Urothelium cell line (cell line): ENCODE measurements at regions not wholly inside any gene's neighbourhood (a gene's known extent, or its start where the extent isn't known, plus 50 kb on each side); places are given as distances from the start of the nearest gene placed in this dataset.
"Not testable (repeated sequence)": the region's sequence is repeated elsewhere in the genome, so short reads cannot be mapped to it uniquely, and the experiment has no call there.

Experiments used
- DNase-seq: peaks from one replicate; pipeline ENCODE4 v3.0.0; 2011; ENCODE audit warnings: low spot score, mixed read lengths
- FAIRE-seq: peaks from 2 replicates; lab custom pipeline; 2011; peaks lifted over from hg19 to GRCh38; lab: Jason Lieb, UNC

DNA sequence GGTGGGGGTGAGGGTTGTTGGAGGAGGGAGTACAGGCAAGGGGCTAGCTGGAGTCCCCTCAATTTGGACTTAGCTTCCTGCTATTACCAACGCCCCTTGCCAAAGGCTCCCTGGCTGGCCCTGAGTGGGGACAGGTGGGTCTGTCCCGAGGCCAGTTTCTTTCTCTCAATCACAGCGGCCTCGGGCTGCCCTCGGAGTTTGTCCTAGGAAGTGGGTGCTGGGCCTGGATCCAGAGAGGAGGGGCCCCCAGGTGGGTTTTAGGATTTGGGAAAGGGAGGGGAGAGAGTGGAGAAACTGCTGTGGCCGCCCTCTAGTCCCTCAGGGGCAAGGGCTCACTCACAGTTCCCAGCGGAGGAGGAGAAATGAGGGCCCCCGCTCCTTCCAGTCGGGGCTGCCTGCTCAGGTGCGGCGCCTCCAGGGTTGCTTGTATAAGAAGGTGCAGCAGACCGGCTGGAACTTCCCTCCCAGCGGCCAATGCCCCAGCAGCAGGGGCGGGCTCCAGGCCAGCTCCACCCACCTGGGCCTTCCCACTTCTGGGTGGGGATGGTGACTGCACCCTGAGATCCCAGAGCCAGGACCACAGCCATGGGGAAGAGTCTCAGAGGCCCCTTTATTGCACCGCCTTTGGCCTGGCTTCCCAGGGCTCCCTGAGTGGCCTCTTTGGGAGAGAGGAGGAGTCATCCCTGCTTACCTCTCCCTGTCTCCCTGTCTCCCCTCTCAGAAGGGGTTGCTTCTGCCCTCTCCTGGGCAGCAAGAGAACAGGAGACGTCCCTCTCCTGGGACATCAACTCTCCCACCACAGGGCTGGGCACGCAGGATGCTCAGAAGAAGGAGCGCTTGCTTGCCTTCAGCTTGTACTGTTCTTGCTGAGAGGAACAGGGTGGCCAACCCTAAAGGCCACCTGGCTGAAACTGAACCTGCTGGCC is 112.0 kb upstream of the SMURF2 start:
- FAIRE-seq (no peak), DNase-seq (peak; percentile 75)

GRCh38 chr17:64773386-64773835 is 111.3 kb upstream of the SMURF2 start:
- no peak for FAIRE-seq
- no peak for DNase-seq

DNA sequence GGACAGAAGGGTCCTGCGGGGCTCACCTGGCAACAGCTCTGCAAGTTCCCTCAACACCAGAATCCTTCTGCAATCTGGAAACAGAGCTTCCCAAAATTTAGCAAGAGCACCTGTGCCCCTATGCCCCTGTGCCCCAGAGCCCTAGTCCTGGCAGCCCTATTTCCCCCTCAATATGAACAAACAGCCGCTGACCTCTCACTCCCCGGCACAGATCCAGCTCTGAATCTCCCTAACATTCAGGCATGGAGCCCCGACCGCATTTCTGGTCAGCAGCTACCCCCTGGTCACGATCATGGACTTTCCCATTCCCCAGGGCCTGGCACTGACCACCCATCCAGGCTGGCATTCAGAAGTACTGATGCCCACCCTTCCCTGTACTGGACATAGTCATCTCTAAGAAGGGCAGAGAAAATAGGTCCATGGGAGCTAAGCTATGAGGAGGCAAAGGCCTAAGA is 110.8 kb upstream of the SMURF2 start:
- FAIRE-seq (no peak), DNase-seq (no peak)

DNA sequence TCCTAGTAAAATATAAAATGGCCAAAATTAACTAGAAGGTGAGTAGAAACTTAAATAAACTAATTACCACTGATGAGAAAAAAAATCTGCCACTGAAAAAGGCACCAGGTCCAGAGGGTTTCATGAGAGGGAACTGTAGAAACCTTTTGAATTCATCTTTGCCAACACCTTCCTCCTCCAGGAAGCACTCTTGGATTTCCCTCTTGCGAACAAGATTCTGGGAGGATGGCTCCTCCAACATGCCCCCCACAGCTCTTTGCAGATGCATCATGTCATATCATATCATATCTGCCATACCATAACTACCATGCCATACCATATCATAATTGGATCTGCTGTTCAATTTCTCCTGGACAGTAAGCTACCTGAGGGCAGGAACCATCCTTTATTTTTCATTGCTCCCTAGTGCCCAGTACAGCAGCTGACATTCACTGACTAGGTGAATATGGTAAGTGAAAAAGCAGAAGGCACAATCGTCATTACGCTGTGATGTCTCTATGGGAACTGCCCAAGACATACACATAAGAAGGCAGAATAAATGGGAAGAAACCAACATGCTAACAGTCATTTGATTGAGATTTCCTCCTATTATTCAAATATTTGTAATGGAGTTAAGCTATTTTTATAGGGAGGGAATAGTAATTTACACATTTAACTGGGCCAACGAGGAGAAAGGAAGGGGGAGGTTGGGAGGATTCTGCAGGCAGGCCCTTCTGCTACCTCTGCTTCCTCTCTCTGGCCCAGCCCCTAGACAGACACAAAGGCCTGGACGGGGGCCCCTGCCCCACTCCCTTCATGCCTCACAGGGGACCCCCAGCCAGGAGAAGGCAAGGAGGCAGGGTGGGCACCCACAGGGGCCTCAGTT is 110.1 kb upstream of the SMURF2 start:
- DNase-seq (no peak), FAIRE-seq (no peak)

- DNase-seq (no peak), FAIRE-seq (no peak)
Measured at GRCh38 chr17:64769712-64770111, 107.6 kb upstream of the SMURF2 start.

DNA sequence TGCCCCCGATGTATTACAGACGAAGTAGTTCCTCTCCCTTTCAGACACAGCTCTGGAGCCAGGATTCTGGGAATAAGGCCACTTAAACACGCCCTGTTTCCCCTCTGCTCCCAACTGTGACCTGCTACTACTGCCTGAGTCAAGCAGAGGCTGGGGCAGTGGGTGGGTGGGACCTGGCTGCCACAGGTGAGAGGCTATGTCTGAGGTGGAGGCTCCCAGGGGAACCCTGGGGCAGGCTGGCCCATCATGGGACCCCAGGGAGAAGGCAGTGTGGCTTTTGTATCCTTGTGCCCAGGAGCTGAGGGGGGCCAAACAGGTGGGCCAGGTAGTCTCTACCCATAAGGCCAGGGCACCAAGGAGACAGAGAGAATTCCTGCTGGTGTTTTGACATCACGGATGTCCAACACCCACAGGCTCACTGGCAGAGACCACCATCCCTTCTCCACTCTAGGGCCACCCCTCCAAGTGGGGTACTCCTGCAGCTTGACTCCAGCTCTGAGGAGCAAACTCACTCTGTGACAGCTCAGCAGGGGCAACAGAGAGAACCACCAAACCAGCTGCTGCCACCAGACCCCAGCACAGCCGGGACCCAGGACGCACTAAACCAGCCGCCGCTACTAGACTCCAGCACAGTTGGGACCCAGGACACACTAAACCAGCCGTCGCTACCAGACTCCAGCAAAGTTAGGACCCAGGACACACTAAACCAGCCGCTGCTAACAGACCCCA is 105.3 kb upstream of the SMURF2 start:
- DNase-seq (no peak), FAIRE-seq (no peak)

DNA sequence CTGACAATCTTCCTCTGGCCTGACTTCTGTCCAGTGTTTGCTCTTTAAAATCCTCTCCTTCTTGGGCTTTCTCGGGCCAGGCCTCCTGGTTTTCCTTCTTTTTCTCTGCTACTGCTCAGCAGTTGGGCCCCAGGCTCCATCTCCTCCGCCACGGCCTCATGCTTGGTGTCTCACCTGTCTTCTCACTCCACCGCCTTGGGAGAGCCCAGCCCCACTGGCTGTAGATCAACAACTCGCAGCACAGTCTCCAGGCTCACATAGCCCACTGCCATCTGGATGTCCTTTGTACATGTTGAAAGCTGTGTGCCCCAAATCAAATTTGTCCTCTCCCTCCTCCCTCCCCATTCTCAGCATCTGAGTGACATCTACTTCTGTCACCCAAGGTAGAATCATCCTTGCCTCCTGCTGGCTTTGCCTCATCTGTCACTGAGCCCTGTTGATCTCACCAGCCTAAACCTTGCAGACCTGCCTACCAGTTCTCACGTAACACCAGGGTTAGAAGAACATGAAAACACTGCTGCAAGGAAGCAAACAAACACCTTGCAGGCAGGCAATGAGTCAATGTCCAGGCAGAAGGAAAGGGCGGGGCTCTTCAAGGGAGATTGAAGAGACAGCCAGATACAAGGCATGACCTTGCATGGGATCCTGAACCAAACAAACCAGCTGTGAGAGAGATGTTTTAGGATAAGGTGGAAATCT is 103.2 kb upstream of the SMURF2 start:
- FAIRE-seq, result no peak

GRCh38 chr17:64750891-64751677 is 89.0 kb upstream of the SMURF2 start:
- DNase-seq (no peak), FAIRE-seq (no peak)

More for the DNA sequence above, 103.2 kb upstream of the SMURF2 start:
- no peak for DNase-seq

GRCh38 chr17:64750478-64750877 is 88.4 kb upstream of the SMURF2 start:
- DNase-seq (no peak), FAIRE-seq (peak; percentile 90)

- no peak for FAIRE-seq
- no peak for DNase-seq
Measured at GRCh38 chr17:64749306-64749705, 87.2 kb upstream of the SMURF2 start.

DNA sequence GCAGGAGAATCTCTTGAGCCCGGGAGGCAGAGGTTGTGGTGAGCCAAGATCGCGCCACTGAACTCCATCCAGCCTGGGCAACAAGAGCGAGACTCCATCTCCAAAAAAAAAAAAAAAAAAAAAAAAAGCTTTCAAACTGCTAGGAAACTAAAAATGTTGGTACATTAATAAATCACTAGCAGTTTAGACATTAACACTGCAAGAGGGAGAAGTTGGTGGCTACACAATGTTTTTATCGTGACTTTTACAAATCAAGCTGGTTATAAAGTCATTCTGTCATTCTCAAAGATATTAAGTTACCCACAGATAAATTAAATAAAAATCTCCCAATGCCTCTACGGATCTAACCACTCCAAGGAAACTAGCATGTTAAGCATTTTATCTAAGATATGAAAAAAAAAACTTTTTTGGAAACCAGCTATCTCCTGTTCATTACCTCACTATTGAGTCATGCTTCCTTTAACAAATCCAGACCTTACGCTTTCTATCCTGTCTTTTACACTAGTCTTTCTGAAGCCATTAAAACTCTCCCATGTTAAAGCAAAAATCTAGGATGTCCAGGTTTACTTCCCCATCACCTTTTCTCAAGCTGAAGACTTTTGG is 85.9 kb upstream of the SMURF2 start:
- DNase-seq, result no peak
- FAIRE-seq, result no peak

GRCh38 chr17:64742326-64742725 is 80.2 kb upstream of the SMURF2 start:
- DNase-seq (no peak), FAIRE-seq (no peak)

- not testable (repeated sequence) for DNase-seq, FAIRE-seq
Measured at GRCh38 chr17:64741916-64742315, 79.8 kb upstream of the SMURF2 start.

DNA sequence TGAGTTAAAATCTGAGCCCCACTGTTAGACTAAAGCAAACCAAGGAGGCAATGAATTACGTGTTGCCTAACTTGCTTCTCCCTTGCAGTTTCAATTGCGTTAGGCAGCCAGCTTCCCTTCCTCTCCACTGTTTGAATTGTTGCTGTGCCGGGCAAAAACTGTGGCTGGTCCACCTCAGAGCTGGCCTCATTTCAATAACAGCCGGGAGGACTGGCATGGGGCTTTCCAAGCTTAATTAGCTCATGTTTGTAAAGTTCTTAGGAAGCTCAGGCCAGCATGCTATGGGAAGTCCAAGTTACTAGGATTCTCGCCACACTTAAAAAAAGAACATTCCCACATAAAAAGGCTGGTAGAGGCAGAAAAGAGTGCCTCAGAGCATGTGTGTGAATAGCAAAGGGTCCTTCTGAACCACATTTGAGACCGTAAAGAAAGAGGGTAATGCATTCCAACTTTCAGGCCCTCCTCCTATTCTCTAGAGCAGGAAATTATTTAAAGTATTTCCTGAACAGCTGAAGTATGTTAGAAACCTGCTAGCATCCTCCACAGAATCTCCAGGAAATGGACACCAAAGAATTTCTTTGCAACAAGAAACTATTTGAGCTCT is 79.0 kb upstream of the SMURF2 start:
- DNase-seq (no peak), FAIRE-seq (no peak)

GRCh38 chr17:64739316-64740058 is 77.4 kb upstream of the SMURF2 start:
- FAIRE-seq (no peak), DNase-seq (peak; percentile 40)

GRCh38 chr17:64736804-64737492 is 74.8 kb upstream of the SMURF2 start:
- no peak for DNase-seq
- FAIRE-seq, result no peak

- FAIRE-seq (no peak), DNase-seq (no peak)
Measured at GRCh38 chr17:64732336-64733006, 70.4 kb upstream of the SMURF2 start.
